COLO668 (cell line): ENCODE measurements at regions not wholly inside any gene's neighbourhood (a gene's known extent, or its start where the extent isn't known, plus 50 kb on each side); places are given as distances from the start of the nearest gene placed in this dataset.
"Not testable (repeated sequence)": the region's sequence is repeated elsewhere in the genome, so short reads cannot be mapped to it uniquely, and the experiment has no call there.

ENCODE experiments used
- DNase-seq: peaks from one replicate; lab custom pipeline; 2025; ENCODE audit not compliant: unreplicated experiment; lab: John Stamatoyannopoulos, UW

- DNase-seq = no peak
These were observed 632.1 kb downstream of the SOCS6 start for GRCh38 chr18:70920840-70921374.

DNA sequence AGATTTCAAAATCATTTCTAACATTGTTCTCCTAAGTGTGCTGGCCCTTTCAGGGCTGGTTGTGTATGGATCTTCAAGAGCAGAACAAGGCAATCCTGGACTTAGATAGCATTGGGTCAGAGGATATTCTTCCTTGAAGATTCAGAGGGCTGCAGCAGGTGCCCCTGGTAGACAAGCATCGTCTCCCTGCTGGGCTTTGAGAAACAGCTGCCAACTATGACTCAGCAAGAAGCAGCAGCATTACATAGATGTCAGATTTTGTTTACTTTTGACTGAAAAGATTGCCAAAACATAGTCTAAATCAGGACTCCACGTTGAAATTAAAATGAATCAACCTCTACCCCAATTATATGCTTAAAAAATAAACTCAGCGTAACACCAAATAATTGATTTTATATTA, 618.8 kb downstream of the SOCS6 start:
- peak; percentile 33 for DNase-seq

DNA sequence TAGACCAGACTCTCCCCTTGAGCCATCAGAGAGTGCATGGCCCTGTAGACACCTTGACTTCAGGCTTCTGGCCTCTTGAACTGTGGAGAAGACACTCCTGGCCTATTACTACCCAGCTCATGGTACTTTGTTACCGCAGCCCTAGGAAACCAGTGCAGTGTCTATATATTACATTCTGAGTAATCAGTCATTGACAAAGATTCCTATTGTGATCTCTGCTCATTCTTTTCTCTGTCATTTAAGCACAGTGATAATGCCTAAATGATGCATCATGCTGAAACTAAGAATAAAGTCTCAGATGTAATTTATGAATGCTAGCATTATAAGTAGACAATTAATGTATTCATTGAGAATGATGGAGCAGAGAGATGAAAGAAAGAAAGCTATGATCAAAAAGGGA, 603.5 kb downstream of the SOCS6 start:
- no peak for DNase-seq

GRCh38 chr18:70870292-70870691, 581.4 kb downstream of the SOCS6 start:
- DNase-seq = no peak

GRCh38 chr18:70848329-70848728, 559.5 kb downstream of the SOCS6 start:
- DNase-seq = no peak

DNA sequence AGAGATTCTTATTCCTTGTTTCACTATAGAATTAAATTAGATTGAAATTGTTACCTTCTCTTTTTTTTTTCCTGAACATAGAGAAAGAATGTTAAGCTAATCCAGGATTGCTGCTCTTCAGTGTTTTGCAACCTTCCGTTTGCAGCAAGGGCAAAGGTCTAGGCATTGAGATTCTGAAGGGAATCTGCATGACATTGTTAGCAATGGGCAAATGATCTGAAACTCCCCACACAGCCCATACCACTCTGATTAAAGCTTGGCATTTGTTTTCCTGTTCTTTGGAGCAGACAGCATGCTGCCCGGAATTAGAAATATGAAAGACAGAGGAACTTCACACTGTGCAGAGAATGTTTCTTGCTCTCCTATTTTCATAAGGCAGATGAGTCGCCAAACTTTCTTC, 551.8 kb downstream of the SOCS6 start:
- no peak for DNase-seq

DNA sequence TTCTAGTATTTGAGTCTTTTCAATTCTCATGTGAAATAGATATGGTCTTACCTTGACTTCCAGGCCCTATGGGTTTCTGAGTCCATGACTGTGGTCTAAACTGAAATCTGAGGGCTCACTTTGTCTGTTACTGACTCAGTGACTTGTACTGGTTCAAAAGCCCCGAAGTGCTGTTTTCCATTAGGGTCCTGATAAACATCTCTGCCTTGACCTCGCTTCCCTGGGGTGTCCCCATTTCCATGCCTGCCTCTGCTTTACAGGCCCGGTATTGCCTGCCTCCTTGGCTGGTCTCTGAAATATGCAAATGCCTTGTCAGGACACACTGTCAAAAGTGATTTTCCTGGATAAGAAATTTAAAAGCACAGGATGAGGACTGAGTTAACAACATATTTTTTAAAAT, 538.8 kb downstream of the SOCS6 start:
- DNase-seq = no peak

GRCh38 chr18:70826571-70826970, 537.7 kb downstream of the SOCS6 start:
- DNase-seq = no peak

GRCh38 chr18:70822691-70823090, 533.8 kb downstream of the SOCS6 start:
- DNase-seq = no peak

- DNase-seq = no peak
These were observed 533.3 kb downstream of the SOCS6 start for GRCh38 chr18:70822117-70822516.

DNA sequence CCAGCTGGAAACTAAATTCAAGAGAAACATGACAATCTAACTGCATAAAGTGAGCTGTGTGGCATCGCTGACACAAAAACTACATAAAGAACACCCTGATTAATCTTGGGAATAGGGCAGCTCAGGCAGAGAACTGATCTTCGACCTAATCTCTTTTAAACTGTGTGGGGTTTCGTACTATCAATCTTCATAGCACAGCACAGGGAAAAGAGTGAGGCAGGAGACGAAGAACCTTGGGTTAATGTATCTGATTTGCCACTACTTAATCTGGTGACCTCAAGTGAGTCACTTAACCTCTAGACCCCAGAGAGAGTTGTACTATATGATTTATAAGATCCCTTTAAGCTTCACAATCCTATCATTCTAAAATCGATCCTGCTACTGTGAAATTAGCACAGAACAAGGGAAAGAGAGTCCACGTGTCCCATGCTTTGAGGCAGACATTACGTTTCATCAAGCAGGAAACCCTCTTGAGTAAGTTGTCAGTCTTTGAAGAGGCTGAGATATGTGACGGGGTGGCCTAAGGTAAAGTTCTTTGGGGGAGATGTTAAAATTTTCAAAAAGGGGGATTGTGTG, 519.7 kb downstream of the SOCS6 start:
- DNase-seq = no peak

- peak; percentile 60 for DNase-seq
These were observed 493.1 kb downstream of the SOCS6 start for GRCh38 chr18:70781860-70782453.

GRCh38 chr18:70766254-70766653, 477.4 kb downstream of the SOCS6 start:
- DNase-seq = not testable (repeated sequence)

GRCh38 chr18:70762812-70763211, 474.0 kb downstream of the SOCS6 start:
- no peak for DNase-seq

- no peak for DNase-seq
These were observed 469.9 kb downstream of the SOCS6 start for GRCh38 chr18:70758780-70759179.

DNA sequence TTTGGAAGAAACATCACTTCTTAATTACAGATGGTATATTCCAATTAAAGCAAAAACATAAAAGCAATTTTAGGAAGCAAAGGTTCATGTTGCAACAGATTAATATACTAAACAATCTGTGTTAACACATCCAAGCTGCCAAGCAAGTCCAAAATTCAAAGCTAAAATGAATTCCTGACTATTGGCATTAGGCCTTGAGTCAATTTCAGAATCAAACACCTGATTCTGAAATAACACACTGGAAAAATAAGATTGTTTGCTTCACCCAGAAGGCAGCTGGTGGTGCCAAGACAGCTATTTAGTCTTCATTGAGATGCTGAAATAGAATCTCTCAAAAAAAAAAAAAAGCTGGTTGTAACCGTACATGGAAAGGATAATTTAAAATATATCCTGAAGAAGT, 465.6 kb downstream of the SOCS6 start:
- DNase-seq = no peak

- DNase-seq = no peak
These were observed 444.1 kb downstream of the SOCS6 start for GRCh38 chr18:70732916-70733315.

GRCh38 chr18:70732188-70732587, 443.3 kb downstream of the SOCS6 start:
- DNase-seq = no peak

DNA sequence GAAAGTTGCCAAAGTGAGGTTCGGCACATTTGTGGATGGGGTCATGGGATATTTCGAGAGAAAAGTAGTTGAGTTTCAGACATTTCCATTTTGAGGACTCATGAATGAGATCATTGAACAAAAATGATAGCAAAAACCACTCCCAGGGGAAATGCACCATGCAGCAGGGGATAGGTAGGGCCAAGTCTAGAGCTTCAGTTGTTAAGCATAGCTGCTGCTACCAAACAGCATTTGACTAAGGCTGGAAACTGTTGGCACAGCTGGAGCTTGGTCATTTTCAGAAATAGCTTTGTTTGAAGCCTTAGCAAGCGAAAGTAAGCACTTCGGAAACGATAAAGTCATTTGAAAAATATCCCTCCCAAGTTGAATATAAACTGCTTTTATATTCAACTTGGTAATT, 431.8 kb downstream of the SOCS6 start:
- DNase-seq = no peak

GRCh38 chr18:70709720-70710119, 420.9 kb downstream of the SOCS6 start:
- no peak for DNase-seq

DNA sequence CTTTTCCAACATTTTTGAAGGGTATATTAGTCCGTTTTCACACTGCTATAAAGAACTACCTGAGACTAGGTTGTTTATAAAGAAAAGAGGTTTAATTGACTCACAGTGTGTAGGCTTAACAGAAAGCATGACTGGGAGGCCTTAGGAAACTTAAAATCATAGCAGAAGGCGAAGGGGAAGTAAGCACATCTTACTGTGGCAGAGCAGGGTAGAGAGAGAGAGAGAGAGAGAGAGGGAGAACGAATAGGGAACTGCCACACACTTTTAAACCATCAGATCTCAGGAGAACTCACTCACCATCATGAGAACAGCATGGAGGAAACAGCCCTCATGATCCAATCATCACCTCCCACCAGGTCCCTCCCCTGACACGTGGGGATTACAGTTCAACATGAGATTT, 420.3 kb downstream of the SOCS6 start:
- no peak for DNase-seq

DNA sequence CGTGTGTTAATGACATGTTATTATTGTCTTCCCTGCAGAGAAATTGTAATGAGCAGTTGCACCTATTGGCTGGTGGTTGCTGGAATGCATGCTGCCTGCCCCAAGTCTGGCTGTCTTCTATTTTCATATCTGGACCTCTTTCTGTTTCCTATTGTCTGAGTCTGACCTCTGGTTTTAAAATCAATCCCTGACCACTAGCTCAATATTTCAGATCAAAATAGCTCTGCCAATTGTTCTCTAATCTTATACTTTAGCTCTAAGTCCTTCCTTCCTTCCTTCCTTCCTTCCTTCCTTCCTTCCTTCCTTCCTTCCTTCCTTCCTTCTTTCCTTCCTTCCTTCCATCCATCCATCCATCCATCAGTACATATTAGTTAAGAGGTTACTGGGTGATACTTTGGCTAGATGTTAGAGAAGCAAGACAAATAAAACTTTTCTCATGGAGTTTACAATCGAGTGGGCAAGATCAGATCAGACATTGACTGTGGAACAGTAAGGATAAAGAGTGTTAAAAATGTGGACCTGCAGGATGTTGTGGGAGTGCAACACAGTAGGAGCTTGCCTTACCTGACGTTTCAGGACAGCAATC, 417.1 kb downstream of the SOCS6 start:
- no peak for DNase-seq

- no peak for DNase-seq
These were observed 411.7 kb downstream of the SOCS6 start for GRCh38 chr18:70700496-70700895.
